ENCODE measurements at regions not wholly inside any gene's neighbourhood (a gene's known extent, or its start where the extent isn't known, plus 50 kb on each side); places are given as distances from the start of the nearest gene placed in this dataset.

DNA sequence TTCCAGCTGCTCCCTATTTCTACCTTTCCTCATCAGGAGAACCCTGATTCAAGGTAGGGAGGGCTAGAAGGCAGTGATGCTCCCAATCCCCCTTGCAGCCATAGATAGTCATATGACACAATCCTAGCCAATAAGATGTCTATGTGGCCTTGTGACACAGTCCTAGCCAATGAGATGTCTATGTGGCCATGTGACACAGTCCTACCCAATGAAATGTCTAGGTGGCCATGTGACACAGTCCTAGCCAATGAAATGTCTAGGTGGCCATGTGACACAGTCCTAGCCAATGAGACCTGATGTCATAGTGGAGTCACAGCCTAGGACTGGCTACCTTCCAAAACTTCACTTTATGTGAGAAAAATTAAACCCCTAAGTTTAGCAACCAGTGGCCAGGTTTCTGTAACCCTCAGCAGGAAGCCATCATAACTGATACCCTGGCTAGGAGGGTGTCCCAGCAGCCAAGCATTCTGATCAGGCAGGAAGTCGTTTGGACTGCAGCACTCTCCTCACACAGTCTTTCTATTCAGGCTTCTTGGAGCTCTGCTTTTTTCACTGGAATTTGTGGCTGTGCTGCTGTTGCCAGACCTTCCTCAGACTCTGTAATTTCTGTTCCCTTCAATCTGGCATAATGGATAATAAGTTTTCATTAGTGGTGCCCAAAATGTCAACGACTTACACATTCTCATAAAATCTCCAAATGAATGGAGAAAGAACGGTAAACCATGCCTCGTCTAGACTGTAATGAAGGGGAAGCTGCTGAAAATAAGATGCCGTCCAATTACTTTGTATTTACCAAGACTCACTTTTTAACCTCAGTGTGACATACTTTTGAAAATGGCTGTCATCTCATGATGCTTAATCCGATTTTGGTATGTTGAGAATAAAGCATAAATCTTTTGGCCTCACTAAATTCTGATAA, 165.0 kb upstream of the NCKAP5 start:
- TF ChIP-seq, protein P1, sequence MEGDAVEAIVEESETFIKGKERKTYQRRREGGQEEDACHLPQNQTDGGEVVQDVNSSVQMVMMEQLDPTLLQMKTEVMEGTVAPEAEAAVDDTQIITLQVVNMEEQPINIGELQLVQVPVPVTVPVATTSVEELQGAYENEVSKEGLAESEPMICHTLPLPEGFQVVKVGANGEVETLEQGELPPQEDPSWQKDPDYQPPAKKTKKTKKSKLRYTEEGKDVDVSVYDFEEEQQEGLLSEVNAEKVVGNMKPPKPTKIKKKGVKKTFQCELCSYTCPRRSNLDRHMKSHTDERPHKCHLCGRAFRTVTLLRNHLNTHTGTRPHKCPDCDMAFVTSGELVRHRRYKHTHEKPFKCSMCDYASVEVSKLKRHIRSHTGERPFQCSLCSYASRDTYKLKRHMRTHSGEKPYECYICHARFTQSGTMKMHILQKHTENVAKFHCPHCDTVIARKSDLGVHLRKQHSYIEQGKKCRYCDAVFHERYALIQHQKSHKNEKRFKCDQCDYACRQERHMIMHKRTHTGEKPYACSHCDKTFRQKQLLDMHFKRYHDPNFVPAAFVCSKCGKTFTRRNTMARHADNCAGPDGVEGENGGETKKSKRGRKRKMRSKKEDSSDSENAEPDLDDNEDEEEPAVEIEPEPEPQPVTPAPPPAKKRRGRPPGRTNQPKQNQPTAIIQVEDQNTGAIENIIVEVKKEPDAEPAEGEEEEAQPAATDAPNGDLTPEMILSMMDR (IDR thresholded peaks at IDR 0.05): no peak
- TF ChIP-seq POLR2A (IDR thresholded peaks at IDR 0.05): no peak
